ENCODE measurements at regions not wholly inside any gene's neighbourhood (a gene's known extent, or its start where the extent isn't known, plus 50 kb on each side); places are given as distances from the start of the nearest gene placed in this dataset.
A peak's percentile ranks its signal among the peaks of the same experiment; 100 is the strongest.
"Not testable (repeated sequence)": the region's sequence is repeated elsewhere in the genome, so short reads cannot be mapped to it uniquely, and the experiment has no call there.

- H3K27me3 ChIP-seq (ENCODE audit: insufficient read depth, poor library complexity, severe bottlenecking); H3K27ac ChIP-seq (replicated peaks); H3K4me3 ChIP-seq (replicated peaks; ENCODE audit: insufficient read depth, low read length): not testable (repeated sequence)
- peak in 1 of 2 experiments; percentile 6 for DNase-seq (ENCODE audit: low read depth in 1 of 2, low spot score in 1 of 2)
- 0 out of 2 replicates have a peak, but pooled peaks have one; percentile 3 for TF ChIP-seq SPI1 (IDR thresholded peaks at IDR 0.05; ENCODE audit: borderline replicate concordance, low read depth)
These were observed 83.3 kb upstream of the MARK1 start for GRCh38 chr1:220444586-220444985.

- H3K27ac ChIP-seq (replicated peaks) = no peak overlapping the region
- TF ChIP-seq SPI1 (IDR thresholded peaks at IDR 0.05; ENCODE audit: borderline replicate concordance, low read depth) (no peak), REST (IDR thresholded peaks at IDR 0.05; ENCODE audit: insufficient replicate concordance, low read depth) (no peak), GABPA (IDR thresholded peaks at IDR 0.05; ENCODE audit: low read depth) (no peak), CTCF (IDR thresholded peaks at IDR 0.05; ENCODE audit: insufficient read depth, low read length) (no peak), POLR2AphosphoS5 (IDR thresholded peaks at IDR 0.05; ENCODE audit: low read depth) (no peak)
- no peaks in the 10 kb centered on the region for H3K27me3 ChIP-seq (ENCODE audit: insufficient read depth, poor library complexity, severe bottlenecking)
- H3K4me3 ChIP-seq (replicated peaks; ENCODE audit: insufficient read depth, low read length) = no peak overlapping the region
- DNase-seq (ENCODE audit: low read depth in 1 of 2, low spot score in 1 of 2) = no peak
These were observed 86.7 kb upstream of the MARK1 start for GRCh38 chr1:220441211-220441610.

- H3K27me3 ChIP-seq (ENCODE audit: insufficient read depth, poor library complexity, severe bottlenecking) = no peaks in the 10 kb centered on the region
- no peak overlapping the region for H3K4me3 ChIP-seq (replicated peaks; ENCODE audit: insufficient read depth, low read length)
- no peak for DNase-seq (ENCODE audit: low read depth in 1 of 2, low spot score in 1 of 2)
- no peak overlapping the region for H3K27ac ChIP-seq (replicated peaks)
- TF ChIP-seq REST (IDR thresholded peaks at IDR 0.05; ENCODE audit: insufficient replicate concordance, low read depth) (no peak), POLR2AphosphoS5 (IDR thresholded peaks at IDR 0.05; ENCODE audit: low read depth) (no peak), SPI1 (IDR thresholded peaks at IDR 0.05; ENCODE audit: borderline replicate concordance, low read depth) (no peak), GABPA (IDR thresholded peaks at IDR 0.05; ENCODE audit: low read depth) (no peak), CTCF (IDR thresholded peaks at IDR 0.05; ENCODE audit: insufficient read depth, low read length) (no peak)
These were observed 89.2 kb upstream of the MARK1 start for GRCh38 chr1:220438741-220439140.

- H3K4me3 ChIP-seq (replicated peaks; ENCODE audit: insufficient read depth, low read length) = no peak overlapping the region
- peaks cover 4% of the 10 kb centered on the region for H3K27me3 ChIP-seq (ENCODE audit: insufficient read depth, poor library complexity, severe bottlenecking)
- DNase-seq (ENCODE audit: low read depth in 1 of 2, low spot score in 1 of 2) = no peak
- H3K27ac ChIP-seq (replicated peaks) = no peak overlapping the region
- TF ChIP-seq GABPA (IDR thresholded peaks at IDR 0.05; ENCODE audit: low read depth) = no peak
- TF ChIP-seq CTCF (IDR thresholded peaks at IDR 0.05; ENCODE audit: insufficient read depth, low read length) = no peak
- TF ChIP-seq REST (IDR thresholded peaks at IDR 0.05; ENCODE audit: insufficient replicate concordance, low read depth) = no peak
- TF ChIP-seq POLR2AphosphoS5 (IDR thresholded peaks at IDR 0.05; ENCODE audit: low read depth) = no peak
- no peak for TF ChIP-seq SPI1 (IDR thresholded peaks at IDR 0.05; ENCODE audit: borderline replicate concordance, low read depth)
These were observed 95.5 kb upstream of the MARK1 start for GRCh38 chr1:220432408-220432807.
